Adrenal gland (tissue), 5 donors: ENCODE measurements at regions not wholly inside any gene's neighbourhood (a gene's known extent, or its start where the extent isn't known, plus 50 kb on each side); places are given as distances from the start of the nearest gene placed in this dataset.

Source experiments
- POLR2A ChIP-seq, 2 donors: fragments of 450-650 bp; IDR thresholded peaks; one replicate each; pipeline ENCODE4 v1.6.1; 2017; ENCODE audit warnings: antibody characterized with exemption in 2 of 2, mild to moderate bottlenecking in 2 of 2, moderate library complexity in 1 of 2
- TF ChIP-seq, protein P1 (sequence below), 6 experiments: fragments of 450-650 bp in 4 of 6; fragments of 200-600 bp in 2 of 6; sonication (generic) in 1 of 6; IDR thresholded peaks; 1 replicate in 5 of 6; 2 replicates in 1 of 6; pipeline versions ENCODE4 v1.5.1 to v1.8.0; 2016 to 2021; ENCODE audit warnings: antibody characterized with exemption in 6 of 6, mild to moderate bottlenecking in 2 of 6, moderate library complexity in 1 of 6
- donor health status: DM: no; HTN: no; CAD: no.

GRCh38 chr5:174235221-174236011 lies 189.9 kb downstream of the NSG2 start:
- TF ChIP-seq, protein P1, sequence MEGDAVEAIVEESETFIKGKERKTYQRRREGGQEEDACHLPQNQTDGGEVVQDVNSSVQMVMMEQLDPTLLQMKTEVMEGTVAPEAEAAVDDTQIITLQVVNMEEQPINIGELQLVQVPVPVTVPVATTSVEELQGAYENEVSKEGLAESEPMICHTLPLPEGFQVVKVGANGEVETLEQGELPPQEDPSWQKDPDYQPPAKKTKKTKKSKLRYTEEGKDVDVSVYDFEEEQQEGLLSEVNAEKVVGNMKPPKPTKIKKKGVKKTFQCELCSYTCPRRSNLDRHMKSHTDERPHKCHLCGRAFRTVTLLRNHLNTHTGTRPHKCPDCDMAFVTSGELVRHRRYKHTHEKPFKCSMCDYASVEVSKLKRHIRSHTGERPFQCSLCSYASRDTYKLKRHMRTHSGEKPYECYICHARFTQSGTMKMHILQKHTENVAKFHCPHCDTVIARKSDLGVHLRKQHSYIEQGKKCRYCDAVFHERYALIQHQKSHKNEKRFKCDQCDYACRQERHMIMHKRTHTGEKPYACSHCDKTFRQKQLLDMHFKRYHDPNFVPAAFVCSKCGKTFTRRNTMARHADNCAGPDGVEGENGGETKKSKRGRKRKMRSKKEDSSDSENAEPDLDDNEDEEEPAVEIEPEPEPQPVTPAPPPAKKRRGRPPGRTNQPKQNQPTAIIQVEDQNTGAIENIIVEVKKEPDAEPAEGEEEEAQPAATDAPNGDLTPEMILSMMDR (IDR thresholded peaks at IDR 0.05), result no peak
- TF ChIP-seq POLR2A (IDR thresholded peaks at IDR 0.05), result no peak
